ENCODE measurements at regions not wholly inside any gene's neighbourhood (a gene's known extent, or its start where the extent isn't known, plus 50 kb on each side); places are given as distances from the start of the nearest gene placed in this dataset.

GRCh38 chrX:149230689-149231088 is 274.4 kb downstream of the IDS start:
- TF ChIP-seq CTCF (IDR thresholded peaks at IDR 0.05) = no peak
- no peak for TF ChIP-seq POLR2A (IDR thresholded peaks at IDR 0.05)
